ENCODE measurements at regions not wholly inside any gene's neighbourhood (a gene's known extent, or its start where the extent isn't known, plus 50 kb on each side); places are given as distances from the start of the nearest gene placed in this dataset.

- DNase-seq (ENCODE audit: low spot score) = no peak
Observed at GRCh38 chr12:107553211-107553765, 132.3 kb upstream of the PWP1 start.

GRCh38 chr12:107554941-107555340 lies 130.7 kb upstream of the PWP1 start:
- DNase-seq (ENCODE audit: low spot score) = no peak

GRCh38 chr12:107557026-107557425 lies 128.6 kb upstream of the PWP1 start:
- DNase-seq (ENCODE audit: low spot score) = no peak

GRCh38 chr12:107557589-107558100 lies 128.0 kb upstream of the PWP1 start:
- DNase-seq (ENCODE audit: low spot score) = no peak

GRCh38 chr12:107558141-107558815 lies 127.3 kb upstream of the PWP1 start:
- DNase-seq (ENCODE audit: low spot score) = no peak

GRCh38 chr12:107558816-107559382 lies 126.7 kb upstream of the PWP1 start:
- DNase-seq (ENCODE audit: low spot score) = no peak

GRCh38 chr12:107560165-107560898 lies 125.3 kb upstream of the PWP1 start:
- no peak for DNase-seq (ENCODE audit: low spot score)

GRCh38 chr12:107560899-107561285 lies 124.7 kb upstream of the PWP1 start:
- no peak for DNase-seq (ENCODE audit: low spot score)

GRCh38 chr12:107564946-107565345 lies 120.7 kb upstream of the PWP1 start:
- DNase-seq (ENCODE audit: low spot score) = no peak

- no peak for DNase-seq (ENCODE audit: low spot score)
Observed at GRCh38 chr12:107565551-107565950, 120.0 kb upstream of the PWP1 start.

- no peak for DNase-seq (ENCODE audit: low spot score)
Observed at GRCh38 chr12:107567876-107568619, 117.6 kb upstream of the PWP1 start.

GRCh38 chr12:107568718-107569117 lies 116.9 kb upstream of the PWP1 start:
- no peak for DNase-seq (ENCODE audit: low spot score)

- DNase-seq (ENCODE audit: low spot score) = no peak
Observed at GRCh38 chr12:107570721-107571120, 114.9 kb upstream of the PWP1 start.

- no peak for DNase-seq (ENCODE audit: low spot score)
Observed at GRCh38 chr12:107571492-107571891, 114.1 kb upstream of the PWP1 start.

GRCh38 chr12:107574691-107575090 lies 110.9 kb upstream of the PWP1 start:
- DNase-seq (ENCODE audit: low spot score) = no peak

- no peak for DNase-seq (ENCODE audit: low spot score)
Observed at GRCh38 chr12:107580750-107581618, 104.6 kb upstream of the PWP1 start.

GRCh38 chr12:107581619-107582015 lies 104.0 kb upstream of the PWP1 start:
- no peak for DNase-seq (ENCODE audit: low spot score)

- no peak for DNase-seq (ENCODE audit: low spot score)
Observed at GRCh38 chr12:107583551-107583950, 102.0 kb upstream of the PWP1 start.

GRCh38 chr12:107584563-107584962 lies 101.0 kb upstream of the PWP1 start:
- no peak for DNase-seq (ENCODE audit: low spot score)

GRCh38 chr12:107586256-107586970 lies 99.2 kb upstream of the PWP1 start:
- DNase-seq (ENCODE audit: low spot score) = no peak

- no peak for DNase-seq (ENCODE audit: low spot score)
Observed at GRCh38 chr12:107590413-107590812, 95.2 kb upstream of the PWP1 start.
